Prostate gland (tissue), 2 donors: ENCODE measurements at regions not wholly inside any gene's neighbourhood (a gene's known extent, or its start where the extent isn't known, plus 50 kb on each side); places are given as distances from the start of the nearest gene placed in this dataset.

Source experiments
- DNase-seq: peaks from one replicate; pipeline ENCODE4 v3.0.0-alpha.2; 2019; ENCODE audit warnings: low spot score
- H3K27ac ChIP-seq, 2 donors: fragments of 200-600 bp; sonication (generic); 2 replicates each; pipeline ENCODE4 v1.5.1; 2017 to 2019
- H3K27me3 ChIP-seq: fragments of 200-600 bp; sonication (generic); replicated peaks from 2 replicates; pipeline ENCODE4 v1.5.1; 2019; ENCODE audit not compliant: insufficient read depth
- H3K36me3 ChIP-seq, 2 donors: fragments of 200-600 bp; sonication (generic); 1 replicate in 1 of 2; 2 replicates in 1 of 2; pipeline versions ENCODE4 v1.5.1 to v1.8.1; 2017 to 2019
- H3K4me1 ChIP-seq: fragments of 200-600 bp; sonication (generic); replicated peaks from 2 replicates; pipeline ENCODE4 v1.5.1; 2019
- H3K4me3 ChIP-seq, 2 donors: fragments of 200-600 bp; sonication (generic); 2 replicates each; pipeline ENCODE4 v1.5.1; 2017 to 2019
- H3K9me3 ChIP-seq: fragments of 200-600 bp; sonication (generic); 2 replicates; pipeline ENCODE4 v1.5.1; 2017
- CTCF ChIP-seq, 4 experiments: fragments of 200-600 bp in 2 of 4; fragments of 450-650 bp in 2 of 4; sonication (generic) in 2 of 4; IDR thresholded peaks; 1 replicate in 3 of 4; 2 replicates in 1 of 4; pipeline ENCODE4 v1.5.1; 2016 to 2019; ENCODE audit warnings: antibody characterized with exemption in 4 of 4, mild to moderate bottlenecking in 2 of 4, moderate library complexity in 2 of 4
- POLR2A ChIP-seq: fragments of 450-650 bp; IDR thresholded peaks from one replicate; pipeline ENCODE4 v1.6.1; 2016; ENCODE audit warnings: antibody characterized with exemption, mild to moderate bottlenecking
- POLR2AphosphoS5 ChIP-seq: sonication (generic); formaldehyde crosslinking; IDR thresholded peaks from one replicate; pipeline ENCODE4 v1.6.1; 2017; ENCODE audit warnings: antibody characterized with exemption
- WGBS: methylation state at CpG from one replicate; pipeline ENCODE4 v1.1.5; 2018; 5-methylcytosine and 5-hydroxymethylcytosine counted together
- intact Hi-C: fragments of 100-400 bp; cut with DNase I; formaldehyde crosslinking; loops from one replicate; pipeline ENCODE4 v1.14.2; 2022

- H3K27me3 ChIP-seq: no peaks in the 10 kb centered on the region
- no peak for TF ChIP-seq POLR2A
- no peak for TF ChIP-seq CTCF (IDR thresholded peaks at IDR 0.05)
- no peak for TF ChIP-seq POLR2AphosphoS5
- no peak overlapping the region for H3K4me3 ChIP-seq
- 92% methylated on average over 5 of the region's 5 CpGs for WGBS
- H3K27ac ChIP-seq: no peak overlapping the region
- DNase-seq: no peak
- H3K4me1 ChIP-seq: no peaks in the 10 kb centered on the region
- no peaks in the 10 kb centered on the region for H3K36me3 ChIP-seq
- intact Hi-C loops: no loop called here
- no peaks in the 10 kb centered on the region for H3K9me3 ChIP-seq
These were observed 66.9 kb upstream of the TGM3 start for GRCh38 chr20:2228926-2229325.

- H3K27ac ChIP-seq: no peak overlapping the region
- no peaks in the 10 kb centered on the region for H3K9me3 ChIP-seq
- no peaks in the 10 kb centered on the region for H3K4me1 ChIP-seq
- no peak for DNase-seq
- no peaks in the 10 kb centered on the region for H3K27me3 ChIP-seq
- WGBS: 80% methylated on average over 8 of the region's 8 CpGs
- intact Hi-C loops: no loop called here
- H3K36me3 ChIP-seq: no peaks in the 10 kb centered on the region
- no peak overlapping the region for H3K4me3 ChIP-seq
- TF ChIP-seq POLR2AphosphoS5 (no peak), POLR2A (no peak), CTCF (IDR thresholded peaks at IDR 0.05) (no peak)
These were observed 64.9 kb upstream of the TGM3 start for GRCh38 chr20:2230726-2231488.

- TF ChIP-seq CTCF (IDR thresholded peaks at IDR 0.05): no peak
- no peak for TF ChIP-seq POLR2A
- TF ChIP-seq POLR2AphosphoS5: no peak
- 95% methylated on average over 7 of the region's 7 CpGs for WGBS
- Histone ChIP-seq H3K4me3 (no peak overlapping the region), H3K4me1 (no peaks in the 10 kb centered on the region), H3K27me3 (no peaks in the 10 kb centered on the region), H3K27ac (no peak overlapping the region), H3K36me3 (no peaks in the 10 kb centered on the region), H3K9me3 (no peaks in the 10 kb centered on the region)
- no peak for DNase-seq
- intact Hi-C loops: no loop called here
These were observed 64.1 kb upstream of the TGM3 start for GRCh38 chr20:2231701-2232100.

- Histone ChIP-seq H3K36me3 (no peaks in the 10 kb centered on the region), H3K9me3 (no peaks in the 10 kb centered on the region), H3K27me3 (no peaks in the 10 kb centered on the region), H3K4me3 (no peak overlapping the region), H3K4me1 (no peaks in the 10 kb centered on the region), H3K27ac (no peak overlapping the region)
- 67% methylated on average over 5 of the region's 5 CpGs for WGBS
- TF ChIP-seq POLR2A (no peak), POLR2AphosphoS5 (no peak), CTCF (IDR thresholded peaks at IDR 0.05) (no peak)
- intact Hi-C loops: no loop called here
- DNase-seq: no peak
These were observed 61.1 kb upstream of the TGM3 start for GRCh38 chr20:2234598-2235191.

GRCh38 chr20:2236256-2236655, 59.5 kb upstream of the TGM3 start:
- no peak overlapping the region for H3K4me3 ChIP-seq
- WGBS: 64% methylated on average over 13 of the region's 13 CpGs
- no peaks in the 10 kb centered on the region for H3K9me3 ChIP-seq
- no peaks in the 10 kb centered on the region for H3K36me3 ChIP-seq
- H3K4me1 ChIP-seq: no peaks in the 10 kb centered on the region
- no peak overlapping the region for H3K27ac ChIP-seq
- TF ChIP-seq POLR2AphosphoS5 (no peak), POLR2A (no peak), CTCF (IDR thresholded peaks at IDR 0.05) (no peak)
- intact Hi-C loops: no loop called here
- no peak for DNase-seq
- no peaks in the 10 kb centered on the region for H3K27me3 ChIP-seq
